GM12878 (cell line): ENCODE measurements at regions not wholly inside any gene's neighbourhood (a gene's known extent, or its start where the extent isn't known, plus 50 kb on each side); places are given as distances from the start of the nearest gene placed in this dataset.

ENCODE experiments used
- ATAC-seq: fragments of 200-7000 bp; cut with Tn5 transposase; 3 replicates; pipeline ENCODE4 v1.9.1; 2020; ENCODE audit warnings: mild to moderate bottlenecking, moderate library complexity
- BruUV-seq: library from RNA; stranded (reverse); fragments of 400-500 nt; replicated peaks from 2 replicates; lab custom pipeline; 2021; lab: Mats Ljungman, UMichigan
- CTCF ChIA-PET: fragments of 300-600 bp; sonication (Branson Sonifier 250); formaldehyde crosslinking; extraction: SDS; loops from one replicate; lab custom pipeline; 2021; ENCODE audit warnings: inconsistent platforms; lab: Yijun Ruan, JAX
- POLR2A ChIA-PET: fragments of 350-600 bp; formaldehyde crosslinking; extraction: SDS; loops from one replicate; lab custom pipeline; 2021; ENCODE audit warnings: inconsistent platforms; lab: Charles Lee
- RAD21 ChIA-PET: fragments of 300-600 bp; sonication (Branson Sonifier 250); formaldehyde crosslinking; loops from one replicate; lab custom pipeline; 2023; ENCODE audit warnings: antibody characterized with exemption; ENCODE audit not compliant: unreplicated experiment; lab: Charles Lee
- SMC1A ChIA-PET: fragments of 300-600 bp; sonication (Branson Sonifier 250); formaldehyde crosslinking; loops from one replicate; lab custom pipeline; 2023; ENCODE audit not compliant: unreplicated experiment, uncharacterized antibody; lab: Charles Lee
- DNase-seq: peaks from one replicate; pipeline ENCODE4 v3.0.0-alpha.2; 2011; ENCODE audit warnings: low read depth, low spot score
- FAIRE-seq: peaks from 3 replicates; lab custom pipeline; 2011; peaks lifted over from hg19 to GRCh38; lab: Jason Lieb, UNC
- H2AFZ ChIP-seq: 2 replicates; pipeline ENCODE4 v1.6.0; 2011; ENCODE audit warnings: low read depth, low read length, control low read depth; ENCODE audit not compliant: control insufficient read depth
- H3K27ac ChIP-seq: 2 replicates; pipeline ENCODE4 v1.5.1; 2011; ENCODE audit warnings: control low read depth; ENCODE audit not compliant: control insufficient read depth, insufficient read depth
- H3K27me3 ChIP-seq, 2 experiments: replicated peaks in 1 of 2; 2 replicates each; pipeline versions ENCODE4 v1.6.0 to v1.6.1; 2011; ENCODE audit warnings: low read length in 1 of 2; ENCODE audit not compliant: control insufficient read depth in 2 of 2, insufficient read depth in 2 of 2
- H3K36me3 ChIP-seq, 2 experiments: 2 replicates each; pipeline ENCODE4 v1.5.1; 2011; ENCODE audit warnings: low read length in 1 of 2; ENCODE audit not compliant: control insufficient read depth in 2 of 2, insufficient read depth in 2 of 2
- H3K4me1 ChIP-seq: 2 replicates; pipeline ENCODE4 v1.6.1; 2011; ENCODE audit warnings: mild to moderate bottlenecking, low read length, moderate library complexity, mixed read lengths; ENCODE audit not compliant: control insufficient read depth, insufficient read depth
- H3K4me2 ChIP-seq: 2 replicates; pipeline ENCODE4 v1.6.0; 2011; ENCODE audit warnings: control low read depth; ENCODE audit not compliant: control insufficient read depth, insufficient read depth
- H3K4me3 ChIP-seq: fragments of 200-600 bp; sonication (generic); 2 replicates; pipeline ENCODE4 v1.5.1; 2016
- H3K79me2 ChIP-seq: 2 replicates; pipeline ENCODE4 v1.6.0; 2011; ENCODE audit warnings: low read length; ENCODE audit not compliant: control insufficient read depth, insufficient read depth
- H3K9ac ChIP-seq: 2 replicates; pipeline ENCODE4 v1.8.0; 2011; ENCODE audit warnings: low read length, control low read depth, mixed read lengths; ENCODE audit not compliant: control insufficient read depth, insufficient read depth
- H3K9me3 ChIP-seq: replicated peaks from 3 replicates; pipeline ENCODE4 v1.5.1; 2011; ENCODE audit warnings: mild to moderate bottlenecking, low read length; ENCODE audit not compliant: control insufficient read depth, insufficient read depth
- H4K20me1 ChIP-seq: 2 replicates; pipeline ENCODE4 v1.6.0; 2011; ENCODE audit not compliant: control insufficient read depth, insufficient read depth
- CEBPB ChIP-seq, 2 experiments: fragments of 150-350 bp in 1 of 2; IDR thresholded peaks; 2 replicates each; pipeline ENCODE4 v1.6.1; 2012 to 2014; ENCODE audit warnings: low read depth in 2 of 2, low read length in 2 of 2, borderline replicate concordance in 1 of 2, inconsistent platforms in 1 of 2
- DPF2 ChIP-seq: fragments of 450-650 bp; IDR thresholded peaks from 2 replicates; pipeline ENCODE4 v1.6.1; 2017; ENCODE audit warnings: mild to moderate bottlenecking
- NR2C1 ChIP-seq: fragments of 450-650 bp; IDR thresholded peaks from 2 replicates; pipeline ENCODE4 v1.6.1; 2017; ENCODE audit warnings: antibody characterized with exemption, mild to moderate bottlenecking, moderate library complexity
- POLR2AphosphoS5 ChIP-seq: IDR thresholded peaks from 2 replicates; pipeline ENCODE4 v1.6.1; 2011; ENCODE audit warnings: mild to moderate bottlenecking, low read length, inconsistent platforms
- RFX5 ChIP-seq: IDR thresholded peaks from 2 replicates; pipeline ENCODE4 v1.6.1; 2011; ENCODE audit warnings: low read depth, low read length, improper control_type of control experiment
- SRF ChIP-seq, 2 experiments: IDR thresholded peaks; 2 replicates each; pipeline ENCODE4 v1.6.1; 2011; ENCODE audit warnings: low read depth in 2 of 2, low read length in 2 of 2, mild to moderate bottlenecking in 1 of 2, moderate library complexity in 1 of 2
- WGBS: methylation state at CpG from one replicate; pipeline ENCODE4 v1.1.6; 2016; ENCODE audit warnings: low lambda C conversion rate; ENCODE audit not compliant: insufficient replicate concordance, insufficient coverage; ENCODE audit errors: missing lambda C conversion rate; 5-methylcytosine and 5-hydroxymethylcytosine counted together
- in situ Hi-C: fragments of 300-500 bp; cut with MboI; formaldehyde crosslinking; loops from 9 replicates; pipeline ENCODE4 v1.14.3; 2018; ENCODE audit warnings: mixed read lengths
- intact Hi-C: fragments of 100-400 bp; cut with micrococcal nuclease; formaldehyde crosslinking; loops from one replicate; pipeline ENCODE4 v1.14.2; 2022; ENCODE audit not compliant: unreplicated experiment
- TF ChIP-seq, protein P1 (sequence below): fragments of 450-650 bp; IDR thresholded peaks from 2 replicates; pipeline ENCODE4 v1.6.1; 2017; ENCODE audit warnings: mild to moderate bottlenecking, low read depth, inconsistent platforms; ENCODE audit not compliant: poor library complexity, severe bottlenecking
- TF ChIP-seq, protein P2 (sequence below): fragments of 450-650 bp; IDR thresholded peaks from 2 replicates; pipeline ENCODE4 v1.6.1; 2017; ENCODE audit warnings: antibody characterized with exemption, mild to moderate bottlenecking, moderate library complexity

DNA sequence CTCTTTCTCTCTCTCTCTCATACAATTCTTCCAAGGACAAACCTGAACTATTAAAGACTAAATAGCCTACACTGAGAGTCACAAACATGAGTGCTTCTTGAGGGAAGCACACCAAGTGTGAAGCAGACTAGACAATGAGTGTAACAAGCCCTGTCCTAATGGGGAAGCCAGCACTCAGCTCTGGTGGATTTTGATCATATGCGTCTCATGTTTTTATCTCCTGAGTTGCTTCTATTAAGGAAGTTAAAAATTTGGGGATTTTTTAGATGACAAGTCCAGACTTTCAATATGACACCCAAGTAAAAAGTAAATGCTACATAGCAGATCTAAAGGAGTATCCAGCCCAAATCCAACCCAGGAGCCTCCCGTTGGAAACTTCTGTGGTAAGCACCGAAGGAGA, 437.8 kb downstream of the RFC3 start (continued):
- TF ChIP-seq, protein P1, sequence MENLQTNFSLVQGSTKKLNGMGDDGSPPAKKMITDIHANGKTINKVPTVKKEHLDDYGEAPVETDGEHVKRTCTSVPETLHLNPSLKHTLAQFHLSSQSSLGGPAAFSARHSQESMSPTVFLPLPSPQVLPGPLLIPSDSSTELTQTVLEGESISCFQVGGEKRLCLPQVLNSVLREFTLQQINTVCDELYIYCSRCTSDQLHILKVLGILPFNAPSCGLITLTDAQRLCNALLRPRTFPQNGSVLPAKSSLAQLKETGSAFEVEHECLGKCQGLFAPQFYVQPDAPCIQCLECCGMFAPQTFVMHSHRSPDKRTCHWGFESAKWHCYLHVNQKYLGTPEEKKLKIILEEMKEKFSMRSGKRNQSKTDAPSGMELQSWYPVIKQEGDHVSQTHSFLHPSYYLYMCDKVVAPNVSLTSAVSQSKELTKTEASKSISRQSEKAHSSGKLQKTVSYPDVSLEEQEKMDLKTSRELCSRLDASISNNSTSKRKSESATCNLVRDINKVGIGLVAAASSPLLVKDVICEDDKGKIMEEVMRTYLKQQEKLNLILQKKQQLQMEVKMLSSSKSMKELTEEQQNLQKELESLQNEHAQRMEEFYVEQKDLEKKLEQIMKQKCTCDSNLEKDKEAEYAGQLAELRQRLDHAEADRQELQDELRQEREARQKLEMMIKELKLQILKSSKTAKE, result no peak
- TF ChIP-seq, protein P2, sequence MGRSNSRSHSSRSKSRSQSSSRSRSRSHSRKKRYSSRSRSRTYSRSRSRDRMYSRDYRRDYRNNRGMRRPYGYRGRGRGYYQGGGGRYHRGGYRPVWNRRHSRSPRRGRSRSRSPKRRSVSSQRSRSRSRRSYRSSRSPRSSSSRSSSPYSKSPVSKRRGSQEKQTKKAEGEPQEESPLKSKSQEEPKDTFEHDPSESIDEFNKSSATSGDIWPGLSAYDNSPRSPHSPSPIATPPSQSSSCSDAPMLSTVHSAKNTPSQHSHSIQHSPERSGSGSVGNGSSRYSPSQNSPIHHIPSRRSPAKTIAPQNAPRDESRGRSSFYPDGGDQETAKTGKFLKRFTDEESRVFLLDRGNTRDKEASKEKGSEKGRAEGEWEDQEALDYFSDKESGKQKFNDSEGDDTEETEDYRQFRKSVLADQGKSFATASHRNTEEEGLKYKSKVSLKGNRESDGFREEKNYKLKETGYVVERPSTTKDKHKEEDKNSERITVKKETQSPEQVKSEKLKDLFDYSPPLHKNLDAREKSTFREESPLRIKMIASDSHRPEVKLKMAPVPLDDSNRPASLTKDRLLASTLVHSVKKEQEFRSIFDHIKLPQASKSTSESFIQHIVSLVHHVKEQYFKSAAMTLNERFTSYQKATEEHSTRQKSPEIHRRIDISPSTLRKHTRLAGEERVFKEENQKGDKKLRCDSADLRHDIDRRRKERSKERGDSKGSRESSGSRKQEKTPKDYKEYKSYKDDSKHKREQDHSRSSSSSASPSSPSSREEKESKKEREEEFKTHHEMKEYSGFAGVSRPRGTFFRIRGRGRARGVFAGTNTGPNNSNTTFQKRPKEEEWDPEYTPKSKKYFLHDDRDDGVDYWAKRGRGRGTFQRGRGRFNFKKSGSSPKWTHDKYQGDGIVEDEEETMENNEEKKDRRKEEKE, result no peak
- TF ChIP-seq NR2C1, result no peak
- no peak for TF ChIP-seq POLR2AphosphoS5
- TF ChIP-seq RFX5, result no peak
- no peak for TF ChIP-seq SRF (IDR thresholded peaks at IDR 0.05; ENCODE audit: low read depth in 2 of 2, low read length in 2 of 2)
- TF ChIP-seq DPF2, result no peak

DNA sequence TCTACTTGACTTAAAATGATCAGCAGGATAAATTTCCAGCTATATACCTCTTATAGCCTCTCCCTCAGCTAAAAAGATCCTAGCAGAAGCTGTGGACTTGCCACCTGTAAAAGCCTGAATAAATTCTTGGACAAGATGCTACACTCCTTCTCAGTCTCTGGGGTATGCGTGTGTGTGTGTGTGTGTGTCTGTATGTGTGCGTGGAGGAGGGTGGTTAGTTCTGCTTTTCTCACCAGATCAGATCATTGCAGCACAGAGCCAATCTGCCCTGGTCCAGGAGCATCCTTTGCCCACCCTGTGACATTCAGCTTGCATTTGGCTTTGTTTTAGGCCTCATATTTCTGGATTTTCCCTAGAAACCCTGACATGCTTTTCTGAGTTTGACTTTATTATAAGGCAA, 438.3 kb downstream of the RFC3 start:
- TF ChIP-seq CEBPB (IDR thresholded peaks at IDR 0.05; ENCODE audit: borderline replicate concordance in 1 of 2, low read depth in 2 of 2, low read length in 2 of 2), result no peak
- ChIA-PET RAD21 (no interaction called here), POLR2A (no interaction called here), SMC1A (no interaction called here), CTCF (interaction anchor here (0.7 kb wide), 1 partner anchor 179 kb away, joined by 3 read pairs; no protein-coding TSS in a partner anchor)
- Histone ChIP-seq H3K4me2 (no peak overlapping the region), H3K4me1 (no peaks in the 10 kb centered on the region), H3K79me2 (no peaks in the 10 kb centered on the region), H3K4me3 (no peak overlapping the region), H2AFZ (no peak overlapping the region), H3K27ac (no peak overlapping the region), H3K9ac (no peak overlapping the region), H3K36me3 (no peaks in the 10 kb centered on the region), H3K27me3 (no peaks in the 10 kb centered on the region), H3K9me3 (no peaks in the 10 kb centered on the region), H4K20me1 (no peaks in the 10 kb centered on the region)
- in situ Hi-C loops (no loop called here), intact Hi-C loops (no loop called here)
- no TSS peak for BruUV-seq
- no peak for FAIRE-seq
- ATAC-seq, result no peak
- DNase-seq, result no peak
- WGBS, result 3% methylated on average over 2 of the region's 2 CpGs
